Gastroesophageal sphincter (tissue), 4 donors: ENCODE measurements at regions not wholly inside any gene's neighbourhood (a gene's known extent, or its start where the extent isn't known, plus 50 kb on each side); places are given as distances from the start of the nearest gene placed in this dataset.
"Not testable (repeated sequence)": the region's sequence is repeated elsewhere in the genome, so short reads cannot be mapped to it uniquely, and the experiment has no call there.

Source experiments
- ATAC-seq: fragments of 150-250 bp; one replicate; pipeline ENCODE4 v1.9.1; 2016; ENCODE audit warnings: mild to moderate bottlenecking, moderate library complexity
- H3K27ac ChIP-seq, 4 donors: fragments of 200-600 bp; sonication (generic) in 3 of 4; 1 replicate in 3 of 4; 2 replicates in 1 of 4; pipeline ENCODE4 v1.5.1; 2016 to 2019
- H3K27me3 ChIP-seq: fragments of 200-600 bp; sonication (generic); one replicate; pipeline ENCODE4 v1.5.1; 2019
- H3K36me3 ChIP-seq, 2 donors: fragments of 200-600 bp; sonication (generic); one replicate each; pipeline ENCODE4 v1.5.1; 2019; ENCODE audit warnings: control low read depth in 1 of 2
- H3K4me1 ChIP-seq, 3 donors: fragments of 200-600 bp; sonication (generic); 1 replicate in 2 of 3; 2 replicates in 1 of 3; pipeline ENCODE4 v1.5.1; 2016 to 2019; ENCODE audit warnings: control low read depth in 2 of 3
- H3K4me3 ChIP-seq, 2 donors: fragments of 200-600 bp; sonication (generic); one replicate each; pipeline ENCODE4 v1.5.1; 2019; ENCODE audit warnings: mild to moderate bottlenecking in 1 of 2, moderate library complexity in 1 of 2
- H3K9me3 ChIP-seq, 3 donors: fragments of 200-600 bp; sonication (generic); one replicate each; pipeline ENCODE4 v1.5.1; 2017 to 2019; ENCODE audit warnings: control low read depth in 2 of 3
- EP300 ChIP-seq: sonication (generic); formaldehyde crosslinking; IDR thresholded peaks from one replicate; pipeline ENCODE4 v1.6.1; 2017; ENCODE audit warnings: antibody characterized with exemption, mild to moderate bottlenecking
- POLR2A ChIP-seq, 2 donors: fragments of 450-650 bp; IDR thresholded peaks; one replicate each; pipeline ENCODE4 v1.6.1; 2017; ENCODE audit warnings: antibody characterized with exemption in 2 of 2, mild to moderate bottlenecking in 2 of 2, moderate library complexity in 1 of 2
- POLR2AphosphoS5 ChIP-seq: sonication (generic); formaldehyde crosslinking; IDR thresholded peaks from one replicate; pipeline ENCODE4 v1.6.1; 2017; ENCODE audit warnings: antibody characterized with exemption
- WGBS, 2 donors: methylation state at CpG; one replicate each; pipeline ENCODE4 v1.1.5; 2018; ENCODE audit warnings: low coverage in 1 of 2; 5-methylcytosine and 5-hydroxymethylcytosine counted together
- TF ChIP-seq, protein P1 (sequence below), 4 experiments: fragments of 200-600 bp in 2 of 4; fragments of 450-650 bp in 2 of 4; sonication (generic) in 1 of 4; IDR thresholded peaks; one replicate each; pipeline ENCODE4 v1.5.1; 2017 to 2019; ENCODE audit warnings: antibody characterized with exemption in 4 of 4, mild to moderate bottlenecking in 2 of 4, moderate library complexity in 2 of 4

DNA sequence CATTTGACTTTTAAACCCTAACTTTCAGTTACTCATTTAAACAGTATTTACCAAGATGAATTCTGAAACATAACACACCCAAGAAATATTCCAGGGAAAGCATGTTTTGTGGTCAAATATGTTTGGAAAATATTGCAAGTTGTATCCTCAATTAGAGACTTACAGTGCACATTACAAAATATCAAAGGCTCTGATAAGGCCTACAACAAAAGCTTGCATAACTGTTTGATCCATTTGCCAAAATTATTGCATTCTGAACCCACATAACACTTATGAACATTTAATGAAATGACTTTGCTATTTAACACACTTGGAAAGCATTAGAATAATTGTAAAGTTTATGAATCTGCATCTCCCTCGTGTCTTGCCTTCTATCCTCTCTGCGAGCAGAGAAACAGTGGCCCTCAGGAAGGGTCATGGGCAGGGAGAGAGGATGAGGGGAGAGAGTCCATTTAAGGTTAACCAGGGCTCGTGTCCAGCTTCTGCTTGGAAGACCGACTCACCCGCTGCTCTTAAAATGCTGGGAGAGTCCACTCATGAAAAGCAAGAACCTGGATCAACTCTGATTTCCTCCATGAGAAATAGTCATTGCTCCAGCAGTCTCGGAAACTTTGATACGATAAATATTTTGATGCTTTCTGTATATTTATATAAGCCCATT is 408.2 kb upstream of the ZMIZ1 start:
- 54 to 72% methylated on average over 6 to 7 of the region's 7 CpGs for WGBS, 2 donors
- H3K27me3 ChIP-seq, result no peaks in the 10 kb centered on the region
- H3K36me3 ChIP-seq, result no peaks in the 10 kb centered on the region
- no peak overlapping the region for H3K4me3 ChIP-seq
- H3K27ac ChIP-seq, result peak overlapping the region in 2 of 4 donors; percentile 11 to 35
- H3K4me1 ChIP-seq, result peaks cover 0 to 45% (median 0%) of the 10 kb centered on the region in 3 donors
- ATAC-seq, result no peak
- TF ChIP-seq, protein P1, sequence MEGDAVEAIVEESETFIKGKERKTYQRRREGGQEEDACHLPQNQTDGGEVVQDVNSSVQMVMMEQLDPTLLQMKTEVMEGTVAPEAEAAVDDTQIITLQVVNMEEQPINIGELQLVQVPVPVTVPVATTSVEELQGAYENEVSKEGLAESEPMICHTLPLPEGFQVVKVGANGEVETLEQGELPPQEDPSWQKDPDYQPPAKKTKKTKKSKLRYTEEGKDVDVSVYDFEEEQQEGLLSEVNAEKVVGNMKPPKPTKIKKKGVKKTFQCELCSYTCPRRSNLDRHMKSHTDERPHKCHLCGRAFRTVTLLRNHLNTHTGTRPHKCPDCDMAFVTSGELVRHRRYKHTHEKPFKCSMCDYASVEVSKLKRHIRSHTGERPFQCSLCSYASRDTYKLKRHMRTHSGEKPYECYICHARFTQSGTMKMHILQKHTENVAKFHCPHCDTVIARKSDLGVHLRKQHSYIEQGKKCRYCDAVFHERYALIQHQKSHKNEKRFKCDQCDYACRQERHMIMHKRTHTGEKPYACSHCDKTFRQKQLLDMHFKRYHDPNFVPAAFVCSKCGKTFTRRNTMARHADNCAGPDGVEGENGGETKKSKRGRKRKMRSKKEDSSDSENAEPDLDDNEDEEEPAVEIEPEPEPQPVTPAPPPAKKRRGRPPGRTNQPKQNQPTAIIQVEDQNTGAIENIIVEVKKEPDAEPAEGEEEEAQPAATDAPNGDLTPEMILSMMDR (IDR thresholded peaks at IDR 0.05), result no peak
- peak; percentile 36 for TF ChIP-seq POLR2AphosphoS5
- H3K9me3 ChIP-seq, result peaks cover 0 to 16% (median 0%) of the 10 kb centered on the region in 3 donors

GRCh38 chr10:78663721-78664120 is 405.0 kb upstream of the ZMIZ1 start:
- no peaks in the 10 kb centered on the region for H3K27me3 ChIP-seq
- H3K4me3 ChIP-seq, result no peak overlapping the region
- TF ChIP-seq, protein P1 (IDR thresholded peaks at IDR 0.05), result no peak
- TF ChIP-seq POLR2AphosphoS5 (no peak), EP300 (no peak), POLR2A (IDR thresholded peaks at IDR 0.05) (no peak)
- H3K36me3 ChIP-seq, result no peaks in the 10 kb centered on the region
- peaks cover 0 to 16% (median 0%) of the 10 kb centered on the region in 3 donors for H3K9me3 ChIP-seq
- H3K27ac ChIP-seq, result no peak overlapping the region
- WGBS, 2 donors, result 90 to 92% methylated on average over 3 to 4 of the region's 4 CpGs
- H3K4me1 ChIP-seq, result peaks cover 0 to 25% (median 0%) of the 10 kb centered on the region in 3 donors
- no peak for ATAC-seq

DNA sequence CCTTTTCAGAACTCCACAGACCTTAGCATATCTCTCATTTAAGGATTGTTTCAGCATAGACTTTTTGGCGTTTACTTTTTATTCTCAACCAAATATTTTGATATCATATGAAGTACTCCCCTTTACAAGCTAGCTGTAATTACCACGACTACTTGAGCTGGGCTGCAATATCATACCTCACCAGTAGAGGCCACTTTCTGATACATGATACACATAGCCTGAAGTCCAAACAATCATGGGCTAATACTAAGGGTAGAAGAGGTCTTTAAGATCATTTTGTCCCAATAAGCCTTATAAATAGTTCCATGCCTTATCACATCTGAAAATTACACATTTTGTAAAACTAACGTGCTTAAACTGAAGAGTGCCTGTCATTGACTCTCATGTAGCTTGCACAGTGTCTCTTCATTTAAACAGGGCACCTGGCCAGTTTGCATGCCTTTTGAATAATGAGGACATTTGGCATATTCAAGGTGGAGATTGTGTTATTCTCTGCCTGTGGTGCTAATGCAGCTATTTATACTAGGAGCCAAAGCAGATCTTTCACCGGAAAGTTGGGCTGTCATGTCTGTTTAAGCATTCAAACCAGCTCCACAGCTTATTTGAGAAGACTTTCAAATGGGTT is 403.7 kb upstream of the ZMIZ1 start:
- H3K4me1 ChIP-seq, result peaks cover 0 to 25% (median 0%) of the 10 kb centered on the region in 3 donors
- peak; percentile 45 for TF ChIP-seq POLR2AphosphoS5
- TF ChIP-seq, protein P1 (IDR thresholded peaks at IDR 0.05), result peak; percentile 65 to 93 (median 72)
- no peak for TF ChIP-seq POLR2A (IDR thresholded peaks at IDR 0.05)
- no peak for TF ChIP-seq EP300
- no peaks in the 10 kb centered on the region for H3K36me3 ChIP-seq
- H3K27ac ChIP-seq, result peak overlapping the region in 1 of 4 donors; percentile 21
- ATAC-seq, result peak; percentile 46
- no peak overlapping the region for H3K4me3 ChIP-seq
- H3K27me3 ChIP-seq, result no peaks in the 10 kb centered on the region
- 35 to 37% methylated on average over 3 to 4 of the region's 4 CpGs for WGBS, 2 donors
- H3K9me3 ChIP-seq, result peaks cover 0 to 16% (median 0%) of the 10 kb centered on the region in 3 donors

DNA sequence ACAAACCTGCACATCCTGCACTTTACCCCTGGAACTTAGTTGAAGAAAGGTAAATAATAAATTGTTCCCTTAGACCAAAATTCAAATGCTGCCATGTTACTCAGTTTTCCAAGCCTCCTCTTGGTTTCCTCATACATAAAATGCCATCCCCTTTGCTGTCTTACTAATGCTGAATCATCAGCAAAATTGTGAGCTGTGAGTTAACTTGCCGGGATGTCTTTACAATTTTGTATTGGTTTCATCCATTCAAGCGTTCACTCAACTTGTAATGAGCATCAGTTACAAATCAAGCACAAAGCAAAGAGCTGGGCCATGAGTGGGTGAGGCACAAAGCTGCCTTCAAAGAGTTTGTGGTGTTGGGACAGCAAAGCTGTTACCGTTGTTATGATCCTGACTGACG is 395.8 kb upstream of the ZMIZ1 start:
- Histone ChIP-seq H3K36me3 (no peaks in the 10 kb centered on the region), H3K4me1 (no peaks in the 10 kb centered on the region), H3K4me3 (no peak overlapping the region), H3K27me3 (no peaks in the 10 kb centered on the region), H3K27ac (no peak overlapping the region), H3K9me3 (no peaks in the 10 kb centered on the region)
- TF ChIP-seq POLR2AphosphoS5 (no peak), POLR2A (IDR thresholded peaks at IDR 0.05) (no peak), EP300 (no peak)
- TF ChIP-seq, protein P1 (IDR thresholded peaks at IDR 0.05), result no peak
- ATAC-seq, result no peak
- 65 to 100% methylated on average over 1 to 4 of the region's 4 CpGs for WGBS, 2 donors

GRCh38 chr10:78681141-78681540 is 387.6 kb upstream of the ZMIZ1 start:
- not testable (repeated sequence) for H3K36me3 ChIP-seq, ATAC-seq, H3K27ac ChIP-seq, H3K4me3 ChIP-seq, H3K9me3 ChIP-seq, H3K27me3 ChIP-seq
- 80 to 96% methylated on average over 1 to 7 of the region's 7 CpGs for WGBS, 2 donors
- H3K4me1 ChIP-seq, result peaks cover 0 to 18% (median 0%) of the 10 kb centered on the region in 3 donors

DNA sequence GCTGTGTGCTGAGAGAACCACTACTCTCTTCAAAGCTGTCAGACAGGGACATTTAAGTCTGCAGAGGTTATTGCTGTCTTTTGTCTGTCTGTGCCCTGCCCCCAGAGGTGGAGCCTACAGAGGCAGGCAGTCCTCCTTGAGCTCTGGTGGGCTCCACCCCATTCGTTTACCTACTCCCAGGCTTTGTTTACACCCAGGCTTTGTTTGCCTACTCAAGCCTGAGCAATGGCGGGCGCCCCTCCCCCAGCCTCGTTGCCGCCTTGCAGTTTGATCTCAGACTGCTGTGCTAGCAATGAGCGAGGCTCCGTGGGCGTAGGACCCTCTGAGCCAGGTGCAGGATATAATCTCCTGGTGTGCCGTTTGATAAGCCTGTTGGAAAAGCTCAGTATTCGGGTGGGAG is 386.8 kb upstream of the ZMIZ1 start:
- H3K36me3 ChIP-seq, ATAC-seq, H3K27ac ChIP-seq, H3K4me3 ChIP-seq, H3K9me3 ChIP-seq, H3K27me3 ChIP-seq: not testable (repeated sequence)
- H3K4me1 ChIP-seq, result peaks cover 0 to 27% (median 0%) of the 10 kb centered on the region in 3 donors
- 100% methylated on average over 1 of the region's 10 CpGs; no CpG with 5 or more reads in 1 of the 2 donors for WGBS, 2 donors
